ENCODE measurements at regions not wholly inside any gene's neighbourhood (a gene's known extent, or its start where the extent isn't known, plus 50 kb on each side); places are given as distances from the start of the nearest gene placed in this dataset.

DNA sequence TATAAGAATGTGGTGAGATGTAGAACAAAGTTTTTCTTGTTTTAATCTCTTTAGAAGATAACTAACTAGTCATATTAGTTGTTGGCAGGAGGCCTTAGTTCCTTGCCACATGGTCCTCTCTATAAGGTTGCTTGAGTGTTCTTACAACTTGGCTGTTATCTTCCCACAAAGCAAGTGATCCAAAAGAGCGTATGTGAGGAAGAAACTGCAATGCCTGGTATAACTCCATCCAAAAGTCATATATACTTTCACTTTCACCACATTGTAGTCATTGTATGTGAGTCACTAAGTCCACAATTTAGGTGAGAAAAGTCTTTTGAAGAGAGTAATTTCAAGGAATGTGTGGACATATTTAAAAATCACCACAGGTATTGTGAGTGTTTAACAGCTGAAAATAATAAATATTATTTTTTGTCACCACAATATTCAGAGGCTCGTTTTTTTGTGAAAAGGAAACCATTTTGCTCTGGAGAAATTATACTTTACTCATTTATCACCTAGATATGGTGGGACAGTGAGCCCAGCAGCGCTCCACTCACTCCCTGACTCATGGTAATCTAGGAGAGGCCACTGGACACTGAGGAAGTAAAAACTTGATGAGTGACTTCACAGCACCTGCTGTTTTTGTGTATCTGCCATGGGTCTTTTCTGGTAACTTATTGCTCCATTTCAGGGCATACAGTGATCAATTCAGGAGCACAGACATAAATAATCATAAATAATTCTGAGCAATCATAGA, 369.4 kb upstream of the NDST3 start:
- H3K4me3 ChIP-seq (ENCODE audit: low read depth, poor library complexity, severe bottlenecking): no peak overlapping the region
- no peak for DNase-seq (ENCODE audit: low spot score in 2 of 2)
- no peak for TF ChIP-seq POLR2A (IDR thresholded peaks at IDR 0.05)
- TF ChIP-seq, protein P1, sequence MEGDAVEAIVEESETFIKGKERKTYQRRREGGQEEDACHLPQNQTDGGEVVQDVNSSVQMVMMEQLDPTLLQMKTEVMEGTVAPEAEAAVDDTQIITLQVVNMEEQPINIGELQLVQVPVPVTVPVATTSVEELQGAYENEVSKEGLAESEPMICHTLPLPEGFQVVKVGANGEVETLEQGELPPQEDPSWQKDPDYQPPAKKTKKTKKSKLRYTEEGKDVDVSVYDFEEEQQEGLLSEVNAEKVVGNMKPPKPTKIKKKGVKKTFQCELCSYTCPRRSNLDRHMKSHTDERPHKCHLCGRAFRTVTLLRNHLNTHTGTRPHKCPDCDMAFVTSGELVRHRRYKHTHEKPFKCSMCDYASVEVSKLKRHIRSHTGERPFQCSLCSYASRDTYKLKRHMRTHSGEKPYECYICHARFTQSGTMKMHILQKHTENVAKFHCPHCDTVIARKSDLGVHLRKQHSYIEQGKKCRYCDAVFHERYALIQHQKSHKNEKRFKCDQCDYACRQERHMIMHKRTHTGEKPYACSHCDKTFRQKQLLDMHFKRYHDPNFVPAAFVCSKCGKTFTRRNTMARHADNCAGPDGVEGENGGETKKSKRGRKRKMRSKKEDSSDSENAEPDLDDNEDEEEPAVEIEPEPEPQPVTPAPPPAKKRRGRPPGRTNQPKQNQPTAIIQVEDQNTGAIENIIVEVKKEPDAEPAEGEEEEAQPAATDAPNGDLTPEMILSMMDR (IDR thresholded peaks at IDR 0.05): no peak
- intact Hi-C loops (cut with DNase I; ENCODE audit: low total_unique reads): no loop called here
- 73 to 76% methylated on average over 3 of the region's 3 CpGs for WGBS, 2 donors

DNA sequence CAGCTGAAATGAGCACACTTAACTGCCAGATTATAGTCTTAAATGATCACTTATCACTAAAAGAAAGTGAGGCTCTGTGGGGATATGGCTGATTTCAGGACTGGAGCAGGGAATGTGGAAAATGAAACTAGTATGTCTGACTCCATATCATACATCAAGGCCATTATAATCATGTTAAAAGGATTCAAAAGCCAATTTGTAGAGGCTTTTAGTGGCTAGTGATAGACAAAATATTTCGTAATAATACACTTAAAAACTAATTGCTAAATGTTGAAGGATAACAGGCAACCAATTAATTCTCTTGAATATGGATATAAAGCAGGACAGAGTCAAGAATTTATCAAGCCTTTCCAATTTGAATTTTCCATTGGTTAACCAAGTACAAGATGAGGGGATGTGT, 358.1 kb upstream of the NDST3 start:
- intact Hi-C loops (cut with DNase I; ENCODE audit: low total_unique reads): no loop called here
- 2 to 29% methylated on average over 1 of the region's 1 CpG for whole genome bisulfite sequencing, 2 donors
- no peak for DNase-seq (ENCODE audit: low spot score in 2 of 2)
- no peak overlapping the region for H3K4me3 ChIP-seq (ENCODE audit: low read depth, poor library complexity, severe bottlenecking)
- TF ChIP-seq POLR2A (IDR thresholded peaks at IDR 0.05): no peak
- TF ChIP-seq, protein P1 (IDR thresholded peaks at IDR 0.05): no peak

DNA sequence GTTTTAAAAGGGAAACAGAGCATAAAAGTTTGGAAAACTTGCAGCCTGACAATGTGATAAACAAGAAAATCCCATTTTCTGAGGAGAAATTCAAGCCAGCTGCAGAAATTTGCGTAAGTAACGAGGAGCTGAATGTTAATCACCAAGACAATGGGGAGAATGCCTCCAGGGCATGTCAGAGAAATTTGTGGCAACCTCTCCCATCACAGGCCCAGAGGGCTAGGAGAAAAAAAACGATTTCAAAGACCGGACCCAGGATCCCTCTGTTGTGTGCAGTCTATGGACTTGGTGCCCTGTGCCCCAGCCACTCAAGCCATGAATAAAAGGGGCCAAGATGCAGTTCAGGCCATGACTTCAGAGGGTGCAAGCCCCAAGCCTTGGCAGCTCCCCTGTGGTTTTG, 355.4 kb upstream of the NDST3 start:
- no peak overlapping the region for H3K4me3 ChIP-seq (ENCODE audit: low read depth, poor library complexity, severe bottlenecking)
- 66 to 72% methylated on average over 4 of the region's 4 CpGs for WGBS, 2 donors
- intact Hi-C loops (cut with DNase I; ENCODE audit: low total_unique reads): no loop called here
- no peak for DNase-seq (ENCODE audit: low spot score in 2 of 2)
- TF ChIP-seq, protein P1 (IDR thresholded peaks at IDR 0.05): no peak
- TF ChIP-seq POLR2A (IDR thresholded peaks at IDR 0.05): no peak

DNA sequence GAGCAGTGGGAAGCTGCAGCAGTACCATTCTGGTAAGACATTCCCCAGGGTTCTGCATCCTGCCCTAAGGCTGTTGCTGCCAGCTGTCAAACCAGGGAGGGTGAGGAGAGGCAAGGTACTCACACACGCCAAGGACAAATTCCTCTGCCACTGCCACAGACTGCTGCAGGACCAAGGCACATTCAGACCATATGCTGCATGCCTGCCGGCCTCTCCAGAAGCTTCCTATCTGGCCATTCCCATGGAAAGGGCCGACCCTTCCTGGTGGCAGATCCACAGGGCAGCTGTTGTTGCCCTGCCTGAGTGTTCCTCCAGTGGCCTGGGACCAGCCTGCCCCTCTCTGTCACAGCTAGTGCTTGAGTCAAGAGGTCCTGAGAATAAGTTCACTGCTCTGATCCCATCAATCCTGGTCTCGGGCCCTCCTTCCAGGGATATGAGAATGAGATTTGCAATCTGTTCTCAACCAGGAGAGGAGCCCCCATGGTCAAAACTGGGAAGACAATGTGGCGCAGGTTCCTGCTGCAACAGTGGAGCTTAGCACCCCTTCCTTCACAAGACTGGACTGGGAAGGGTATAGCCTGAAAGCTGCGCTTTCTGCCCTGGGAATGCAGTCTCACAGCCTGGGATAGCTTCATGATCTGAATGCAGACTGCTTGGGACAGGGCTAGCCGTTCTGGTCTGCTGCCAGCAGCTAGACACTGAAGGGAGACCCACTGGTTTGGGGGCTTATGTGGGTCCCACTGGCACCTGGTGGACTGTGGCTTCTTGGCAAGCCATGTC, 342.5 kb upstream of the NDST3 start:
- no peak overlapping the region for H3K4me3 ChIP-seq (ENCODE audit: low read depth, poor library complexity, severe bottlenecking)
- 84 to 90% methylated on average over 7 of the region's 7 CpGs for WGBS, 2 donors
- intact Hi-C loops (cut with DNase I; ENCODE audit: low total_unique reads): no loop called here
- TF ChIP-seq, protein P1 (IDR thresholded peaks at IDR 0.05): no peak
- TF ChIP-seq POLR2A (IDR thresholded peaks at IDR 0.05): no peak
- DNase-seq (ENCODE audit: low spot score in 2 of 2): no peak

DNA sequence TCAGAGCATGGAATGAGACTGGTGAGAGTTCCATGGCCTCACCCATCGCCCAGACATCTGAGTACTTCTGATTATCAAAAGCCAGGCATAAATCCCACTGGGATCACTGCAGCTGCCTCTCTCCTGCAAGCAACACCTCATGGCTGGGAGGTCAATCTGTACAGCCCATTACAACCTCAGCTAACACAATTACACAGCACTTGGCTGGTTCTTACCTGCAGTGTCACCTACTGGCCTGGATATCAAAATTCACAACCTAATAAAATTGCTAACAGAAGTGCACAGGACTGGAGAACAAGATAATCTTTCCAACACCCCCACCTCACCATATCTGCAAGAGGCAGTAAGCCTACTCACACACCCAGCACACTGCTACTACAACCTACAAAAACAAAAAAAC, 341.7 kb upstream of the NDST3 start:
- WGBS, 2 donors: 85 to 90% methylated on average over 1 of the region's 1 CpG
- intact Hi-C loops (cut with DNase I; ENCODE audit: low total_unique reads): no loop called here
- no peak overlapping the region for H3K4me3 ChIP-seq (ENCODE audit: low read depth, poor library complexity, severe bottlenecking)
- TF ChIP-seq, protein P1 (IDR thresholded peaks at IDR 0.05): no peak
- no peak for TF ChIP-seq POLR2A (IDR thresholded peaks at IDR 0.05)
- no peak for DNase-seq (ENCODE audit: low spot score in 2 of 2)

All from lower leg skin (tissue), 4 donors.